WTC11 (cell line): ENCODE measurements at regions not wholly inside any gene's neighbourhood (a gene's known extent, or its start where the extent isn't known, plus 50 kb on each side); places are given as distances from the start of the nearest gene placed in this dataset.

Experiments
- ATAC-seq: fragments of 200-7000 bp; cut with Tn5 transposase; 2 replicates; pipeline ENCODE4 v1.10.0; 2021; ENCODE audit warnings: mild to moderate bottlenecking, moderate library complexity
- CTCF ChIA-PET: fragments of 300-600 bp; sonication (Branson Sonifier 250); formaldehyde crosslinking; loops from one replicate; lab custom pipeline; 2021; ENCODE audit warnings: antibody characterized with exemption; lab: Charles Lee
- POLR2A ChIA-PET: fragments of 350-600 bp; sonication (Branson Sonifier 250); formaldehyde crosslinking; loops from one replicate; lab custom pipeline; 2021; ENCODE audit warnings: antibody characterized with exemption; lab: Charles Lee
- DNase-seq: peaks from one replicate; pipeline ENCODE4 v3.0.0; 2021; ENCODE audit warnings: low spot score
- H3K27ac Mint-ChIP-seq: 2 replicates; pipeline ENCODE4 v1.8.0; 2021; ENCODE audit warnings: mixed read lengths
- H3K27me3 Mint-ChIP-seq: 2 replicates; pipeline ENCODE4 v1.8.0; 2021; ENCODE audit warnings: low read depth, mild to moderate bottlenecking, moderate library complexity, mixed read lengths
- H3K36me3 Mint-ChIP-seq: 2 replicates; pipeline ENCODE4 v1.8.0; 2021; ENCODE audit warnings: mixed read lengths
- H3K4me1 Mint-ChIP-seq: 2 replicates; pipeline ENCODE4 v1.8.0; 2022; ENCODE audit warnings: mixed read lengths
- H3K4me3 Mint-ChIP-seq: 2 replicates; pipeline ENCODE4 v1.8.0; 2021; ENCODE audit warnings: mild to moderate bottlenecking, moderate library complexity, mixed read lengths
- H3K9me3 Mint-ChIP-seq: 2 replicates; pipeline ENCODE4 v1.8.0; 2021; ENCODE audit warnings: mixed read lengths
- AFF4 ChIP-seq: sonication (generic); formaldehyde crosslinking; IDR thresholded peaks from 2 replicates; pipeline ENCODE4 v1.8.1; 2023; ENCODE audit warnings: mild to moderate bottlenecking, missing genetic modification reagents, borderline replicate concordance
- CBFB ChIP-seq: sonication (generic); formaldehyde crosslinking; IDR thresholded peaks from 2 replicates; pipeline ENCODE4 v1.8.1; 2022; ENCODE audit warnings: mild to moderate bottlenecking, low read depth, missing genetic modification reagents
- E2F1 ChIP-seq: sonication (generic); formaldehyde crosslinking; IDR thresholded peaks from 2 replicates; pipeline ENCODE4 v1.8.0; 2022; ENCODE audit warnings: mild to moderate bottlenecking, missing genetic modification reagents
- EMX1 ChIP-seq: fragments of 250-450 bp; sonication (Bioruptor Pico); IDR thresholded peaks from 2 replicates; pipeline ENCODE4 v1.8.0; 2021; ENCODE audit warnings: mild to moderate bottlenecking
- MLX ChIP-seq: sonication (generic); formaldehyde crosslinking; IDR thresholded peaks from 2 replicates; pipeline ENCODE4 v1.8.1; 2023; ENCODE audit warnings: mild to moderate bottlenecking, missing genetic modification reagents, moderate library complexity
- MXD4 ChIP-seq: fragments of 250-450 bp; sonication (Bioruptor Pico); IDR thresholded peaks from 2 replicates; pipeline ENCODE4 v1.8.0; 2021; ENCODE audit warnings: mild to moderate bottlenecking, moderate library complexity, borderline replicate concordance
- NFYB ChIP-seq: sonication (generic); formaldehyde crosslinking; conservative IDR thresholded peaks from 2 replicates; pipeline ENCODE4 v1.8.0; 2022; ENCODE audit warnings: low read depth, missing genetic modification reagents
- OVOL2 ChIP-seq: fragments of 250-450 bp; sonication (Bioruptor Pico); IDR thresholded peaks from 2 replicates; pipeline ENCODE4 v1.9.0; 2021; ENCODE audit warnings: mild to moderate bottlenecking, borderline replicate concordance
- PRDM15 ChIP-seq: sonication (generic); formaldehyde crosslinking; IDR thresholded peaks from 2 replicates; pipeline ENCODE4 v1.8.0; 2022; ENCODE audit warnings: missing genetic modification reagents
- RELA ChIP-seq: sonication (generic); formaldehyde crosslinking; IDR thresholded peaks from 2 replicates; pipeline ENCODE4 v1.8.1; 2022; ENCODE audit warnings: missing genetic modification reagents, mild to moderate bottlenecking, borderline replicate concordance
- SMAD4 ChIP-seq: sonication (generic); formaldehyde crosslinking; IDR thresholded peaks from 2 replicates; pipeline ENCODE4 v1.8.0; 2022; ENCODE audit warnings: mild to moderate bottlenecking, missing genetic modification reagents
- STAT6 ChIP-seq: sonication (generic); formaldehyde crosslinking; conservative IDR thresholded peaks from 2 replicates; pipeline ENCODE4 v1.8.1; 2023; ENCODE audit warnings: mild to moderate bottlenecking, low read depth, missing genetic modification reagents, moderate library complexity
- TCF7 ChIP-seq: sonication (generic); formaldehyde crosslinking; IDR thresholded peaks from 2 replicates; pipeline ENCODE4 v1.8.0; 2022; ENCODE audit warnings: mild to moderate bottlenecking, low read depth, missing genetic modification reagents, moderate library complexity
- ZNF396 ChIP-seq: fragments of 250-450 bp; sonication (Bioruptor Pico); IDR thresholded peaks from 2 replicates; pipeline ENCODE4 v1.8.0; 2021; ENCODE audit warnings: mild to moderate bottlenecking, moderate library complexity, borderline replicate concordance
- ZNF416 ChIP-seq: fragments of 250-450 bp; sonication (Bioruptor Pico); IDR thresholded peaks from 2 replicates; pipeline ENCODE4 v1.9.0; 2021; ENCODE audit warnings: mild to moderate bottlenecking, inconsistent platforms
- ZNF423 ChIP-seq: fragments of 250-450 bp; sonication (Bioruptor Pico); IDR thresholded peaks from 2 replicates; pipeline ENCODE4 v2.1.2; 2022; ENCODE audit warnings: mild to moderate bottlenecking, moderate library complexity
- ZNF425 ChIP-seq: fragments of 250-450 bp; sonication (Bioruptor Pico); conservative IDR thresholded peaks from 2 replicates; pipeline ENCODE4 v1.9.0; 2021; ENCODE audit warnings: mild to moderate bottlenecking
- ZSCAN18 ChIP-seq: fragments of 250-450 bp; sonication (Bioruptor Pico); IDR thresholded peaks from 2 replicates; pipeline ENCODE4 v2.1.2; 2022; ENCODE audit warnings: mild to moderate bottlenecking, moderate library complexity

GRCh38 chr1:98422816-98423215 is 238.7 kb upstream of the SNX7 start:
- Mint-ChIP-seq H3K36me3 (no peaks in the 10 kb centered on the region), H3K4me3 (no peak overlapping the region), H3K9me3 (no peaks in the 10 kb centered on the region), H3K27ac (no peak overlapping the region), H3K27me3 (no peaks in the 10 kb centered on the region; the same call in 1 of the 2 replicates), H3K4me1 (peaks cover 5% of the 10 kb centered on the region; the same call in 1 of the 2 replicates)
- CTCF ChIA-PET, result no interaction called here
- DNase-seq, result no peak
- no peak for ATAC-seq
- POLR2A ChIA-PET, result no interaction called here
- TF ChIP-seq ZSCAN18 (CRISPR knock-in tag) (no peak), PRDM15 (CRISPR knock-in tag) (no peak), MLX (no peak), OVOL2 (CRISPR knock-in tag) (no peak), ZNF396 (CRISPR knock-in tag) (no peak), ZNF416 (no peak), ZNF423 (CRISPR knock-in tag) (no peak), EMX1 (no peak), SMAD4 (no peak), CBFB (CRISPR knock-in tag) (no peak), NFYB (no peak), MXD4 (CRISPR knock-in tag) (no peak), RELA (CRISPR knock-in tag) (no peak), TCF7 (no peak), STAT6 (CRISPR knock-in tag) (no peak), E2F1 (CRISPR knock-in tag) (no peak), ZNF425 (no peak), AFF4 (CRISPR knock-in tag) (no peak)
